Suprapubic skin (tissue), 4 donors: ENCODE measurements at regions not wholly inside any gene's neighbourhood (a gene's known extent, or its start where the extent isn't known, plus 50 kb on each side); places are given as distances from the start of the nearest gene placed in this dataset.
"Not testable (repeated sequence)": the region's sequence is repeated elsewhere in the genome, so short reads cannot be mapped to it uniquely, and the experiment has no call there.

Experiments
- DNase-seq, 2 donors: peaks; one replicate each; pipeline ENCODE4 v3.0.0-alpha.2; 2019; ENCODE audit warnings: low spot score in 2 of 2
- H3K27ac ChIP-seq: fragments of 200-600 bp; sonication (generic); one replicate; pipeline ENCODE4 v1.5.1; 2019
- H3K27me3 ChIP-seq: fragments of 200-600 bp; sonication (generic); one replicate; pipeline ENCODE4 v1.5.1; 2019
- H3K36me3 ChIP-seq: fragments of 200-600 bp; sonication (generic); one replicate; pipeline ENCODE4 v1.5.1; 2019
- H3K4me1 ChIP-seq: fragments of 200-600 bp; sonication (generic); one replicate; pipeline ENCODE4 v1.5.1; 2019
- H3K4me3 ChIP-seq: fragments of 200-600 bp; sonication (generic); one replicate; pipeline ENCODE4 v1.5.1; 2019; ENCODE audit warnings: mild to moderate bottlenecking
- H3K9me3 ChIP-seq: fragments of 200-600 bp; sonication (generic); one replicate; pipeline ENCODE4 v1.5.1; 2019
- CTCF ChIP-seq, 2 donors: fragments of 200-600 bp in 1 of 2; fragments of 450-650 bp in 1 of 2; sonication (generic) in 1 of 2; IDR thresholded peaks; one replicate each; pipeline ENCODE4 v1.5.1; 2016 to 2019; ENCODE audit warnings: antibody characterized with exemption in 2 of 2, mild to moderate bottlenecking in 1 of 2, moderate library complexity in 1 of 2
- EP300 ChIP-seq: sonication (generic); formaldehyde crosslinking; IDR thresholded peaks from one replicate; pipeline ENCODE4 v1.6.1; 2017; ENCODE audit warnings: antibody characterized with exemption
- POLR2A ChIP-seq, 2 donors: fragments of 450-650 bp; IDR thresholded peaks; one replicate each; pipeline ENCODE4 v1.6.1; 2017; ENCODE audit warnings: antibody characterized with exemption in 2 of 2, mild to moderate bottlenecking in 2 of 2, moderate library complexity in 2 of 2
- POLR2AphosphoS5 ChIP-seq, 3 donors: sonication (generic); formaldehyde crosslinking; IDR thresholded peaks; one replicate each; pipeline ENCODE4 v1.6.1; 2017; ENCODE audit warnings: antibody characterized with exemption in 3 of 3
- WGBS: methylation state at CpG from one replicate; pipeline ENCODE4 v1.1.5; 2018; 5-methylcytosine and 5-hydroxymethylcytosine counted together

- Histone ChIP-seq H3K9me3 (no peaks in the 10 kb centered on the region), H3K27me3 (no peaks in the 10 kb centered on the region), H3K4me1 (no peaks in the 10 kb centered on the region), H3K4me3 (no peak overlapping the region), H3K27ac (no peak overlapping the region), H3K36me3 (no peaks in the 10 kb centered on the region)
- 54% methylated on average over 1 of the region's 1 CpG for WGBS
- TF ChIP-seq POLR2A (IDR thresholded peaks at IDR 0.05), result no peak
- DNase-seq, result no peak
Measured at GRCh38 chr11:38543311-38543710, 1945.3 kb upstream of the RAG2 start.

GRCh38 chr11:38538866-38539680 is 1941.0 kb upstream of the RAG2 start:
- H3K4me3 ChIP-seq, result no peak overlapping the region
- H3K27me3 ChIP-seq, result no peaks in the 10 kb centered on the region
- no peak overlapping the region for H3K27ac ChIP-seq
- no peaks in the 10 kb centered on the region for H3K4me1 ChIP-seq
- no peak for DNase-seq
- no peaks in the 10 kb centered on the region for H3K36me3 ChIP-seq
- TF ChIP-seq POLR2A (IDR thresholded peaks at IDR 0.05) (no peak), CTCF (IDR thresholded peaks at IDR 0.05) (no peak), EP300 (no peak), POLR2AphosphoS5 (IDR thresholded peaks at IDR 0.05) (no peak)
- no peaks in the 10 kb centered on the region for H3K9me3 ChIP-seq
- 44% methylated on average over 6 of the region's 6 CpGs for WGBS

- H3K4me1 ChIP-seq, result no peaks in the 10 kb centered on the region
- 71% methylated on average over 2 of the region's 2 CpGs for WGBS
- no peak for DNase-seq
- no peak overlapping the region for H3K4me3 ChIP-seq
- no peaks in the 10 kb centered on the region for H3K27me3 ChIP-seq
- no peaks in the 10 kb centered on the region for H3K36me3 ChIP-seq
- no peaks in the 10 kb centered on the region for H3K9me3 ChIP-seq
- no peak for TF ChIP-seq POLR2AphosphoS5 (IDR thresholded peaks at IDR 0.05)
- TF ChIP-seq EP300, result no peak
- no peak for TF ChIP-seq POLR2A (IDR thresholded peaks at IDR 0.05)
- TF ChIP-seq CTCF (IDR thresholded peaks at IDR 0.05), result no peak
- no peak overlapping the region for H3K27ac ChIP-seq
Measured at GRCh38 chr11:38530226-38530625, 1932.2 kb upstream of the RAG2 start.

- Histone ChIP-seq H3K27me3 (no peaks in the 10 kb centered on the region), H3K9me3 (peaks cover 4% of the 10 kb centered on the region), H3K36me3 (no peaks in the 10 kb centered on the region), H3K4me1 (no peaks in the 10 kb centered on the region), H3K4me3 (no peak overlapping the region), H3K27ac (no peak overlapping the region)
- WGBS, result 77% methylated on average over 1 of the region's 1 CpG
- no peak for DNase-seq
- TF ChIP-seq CTCF (IDR thresholded peaks at IDR 0.05) (no peak), POLR2A (IDR thresholded peaks at IDR 0.05) (no peak), POLR2AphosphoS5 (IDR thresholded peaks at IDR 0.05) (no peak), EP300 (no peak)
Measured at GRCh38 chr11:38524945-38525344, 1926.9 kb upstream of the RAG2 start.

- TF ChIP-seq POLR2AphosphoS5 (IDR thresholded peaks at IDR 0.05), result no peak
- TF ChIP-seq POLR2A (IDR thresholded peaks at IDR 0.05), result no peak
- TF ChIP-seq EP300, result no peak
- no peak for TF ChIP-seq CTCF (IDR thresholded peaks at IDR 0.05)
- Histone ChIP-seq H3K4me1 (no peaks in the 10 kb centered on the region), H3K27ac (no peak overlapping the region), H3K27me3 (no peaks in the 10 kb centered on the region), H3K36me3 (no peaks in the 10 kb centered on the region), H3K9me3 (no peaks in the 10 kb centered on the region), H3K4me3 (no peak overlapping the region)
- no peak for DNase-seq
- 81% methylated on average over 5 of the region's 5 CpGs for WGBS
Measured at GRCh38 chr11:38517991-38518390, 1920.0 kb upstream of the RAG2 start.

- not testable (repeated sequence) for H3K36me3 ChIP-seq, DNase-seq, H3K9me3 ChIP-seq, H3K4me1 ChIP-seq, H3K27me3 ChIP-seq, H3K4me3 ChIP-seq, H3K27ac ChIP-seq
- WGBS, result 89% methylated on average over 3 of the region's 3 CpGs
Measured at GRCh38 chr11:38512830-38513229, 1914.8 kb upstream of the RAG2 start.
